GM18951 (cell line): ENCODE measurements at regions not wholly inside any gene's neighbourhood (a gene's known extent, or its start where the extent isn't known, plus 50 kb on each side); places are given as distances from the start of the nearest gene placed in this dataset.
"Not testable (repeated sequence)": the region's sequence is repeated elsewhere in the genome, so short reads cannot be mapped to it uniquely, and the experiment has no call there.

ENCODE experiments used
- POLR2A ChIP-seq: IDR thresholded peaks from 4 replicates; pipeline ENCODE4 v1.6.1; 2011; ENCODE audit warnings: mild to moderate bottlenecking; ENCODE audit not compliant: insufficient read length, insufficient read depth; ENCODE audit errors: extremely low read depth
- in situ Hi-C: fragments of 300-500 bp; cut with MboI; formaldehyde crosslinking; loops from one replicate; pipeline ENCODE4 v1.12.0; 2022; ENCODE audit warnings: low sequenced_read_pairs, mixed read lengths, inconsistent platforms; ENCODE audit not compliant: unreplicated experiment

- in situ Hi-C loops, result no loop called here
- TF ChIP-seq POLR2A, result no peak
These were observed 388.3 kb downstream of the NR4A2 start for GRCh38 chr2:155944218-155944617.

- in situ Hi-C loops, result no loop called here
- TF ChIP-seq POLR2A, result no peak
These were observed 402.2 kb downstream of the NR4A2 start for GRCh38 chr2:155930312-155930711.

GRCh38 chr2:155917380-155917779 lies 415.1 kb downstream of the NR4A2 start:
- TF ChIP-seq POLR2A, result no peak
- in situ Hi-C loops, result no loop called here

- in situ Hi-C loops, result no loop called here
- no peak for TF ChIP-seq POLR2A
These were observed 419.2 kb downstream of the NR4A2 start for GRCh38 chr2:155913356-155913755.

- no peak for TF ChIP-seq POLR2A
- in situ Hi-C loops, result no loop called here
These were observed 424.0 kb downstream of the NR4A2 start for GRCh38 chr2:155908567-155908966.

- in situ Hi-C loops, result no loop called here
These were observed 425.3 kb downstream of the NR4A2 start for GRCh38 chr2:155907211-155907610.

GRCh38 chr2:155905657-155906056 lies 426.9 kb downstream of the NR4A2 start:
- in situ Hi-C loops, result no loop called here
- no peak for TF ChIP-seq POLR2A

More at GRCh38 chr2:155907211-155907610, 425.3 kb downstream of the NR4A2 start:
- no peak for TF ChIP-seq POLR2A

- in situ Hi-C loops, result no loop called here
- no peak for TF ChIP-seq POLR2A
These were observed 427.8 kb downstream of the NR4A2 start for GRCh38 chr2:155904720-155905119.

- no peak for TF ChIP-seq POLR2A
These were observed 429.9 kb downstream of the NR4A2 start for GRCh38 chr2:155902635-155903034.

GRCh38 chr2:155895016-155895415 lies 437.5 kb downstream of the NR4A2 start:
- no peak for TF ChIP-seq POLR2A
- in situ Hi-C loops, result no loop called here

More at GRCh38 chr2:155902635-155903034, 429.9 kb downstream of the NR4A2 start:
- in situ Hi-C loops, result no loop called here

- in situ Hi-C loops, result not testable (repeated sequence)
These were observed 452.1 kb downstream of the NR4A2 start for GRCh38 chr2:155880382-155880781.

- in situ Hi-C loops, result not testable (repeated sequence)
These were observed 452.6 kb downstream of the NR4A2 start for GRCh38 chr2:155879900-155880299.

GRCh38 chr2:155872396-155872795 lies 460.1 kb downstream of the NR4A2 start:
- in situ Hi-C loops, result no loop called here
- TF ChIP-seq POLR2A, result no peak

- in situ Hi-C loops, result no loop called here
- TF ChIP-seq POLR2A, result no peak
These were observed 460.6 kb downstream of the NR4A2 start for GRCh38 chr2:155871940-155872339.

- in situ Hi-C loops, result no loop called here
- TF ChIP-seq POLR2A, result no peak
These were observed 465.0 kb downstream of the NR4A2 start for GRCh38 chr2:155867564-155867963.
